AG09319 (cell line): ENCODE measurements at regions not wholly inside any gene's neighbourhood (a gene's known extent, or its start where the extent isn't known, plus 50 kb on each side); places are given as distances from the start of the nearest gene placed in this dataset.

Source experiments
- DNase-seq: peaks from one replicate; pipeline ENCODE4 v3.0.0-alpha.2; 2010; ENCODE audit warnings: low read depth; ENCODE audit errors: extremely low read depth
- CTCF ChIP-seq: IDR thresholded peaks from 2 replicates; pipeline ENCODE4 v1.5.1; 2011; ENCODE audit warnings: low read depth, mild to moderate bottlenecking, inconsistent platforms, low read length, moderate library complexity

GRCh38 chr6:81859884-81860283 is 107.4 kb upstream of the TENT5A start:
- no peak for DNase-seq

GRCh38 chr6:81857812-81858211 is 105.3 kb upstream of the TENT5A start:
- DNase-seq: no peak
- TF ChIP-seq CTCF: no peak

More at GRCh38 chr6:81859884-81860283, 107.4 kb upstream of the TENT5A start:
- no peak for TF ChIP-seq CTCF

- no peak for DNase-seq
- TF ChIP-seq CTCF: no peak
Measured at GRCh38 chr6:81856872-81857271, 104.4 kb upstream of the TENT5A start.

- TF ChIP-seq CTCF: no peak
- no peak for DNase-seq
Measured at GRCh38 chr6:81854474-81854873, 102.0 kb upstream of the TENT5A start.

- DNase-seq: no peak
- TF ChIP-seq CTCF: no peak
Measured at GRCh38 chr6:81853975-81854374, 101.5 kb upstream of the TENT5A start.

- no peak for TF ChIP-seq CTCF
Measured at GRCh38 chr6:81849248-81849647, 96.8 kb upstream of the TENT5A start.

GRCh38 chr6:81847866-81848265 is 95.4 kb upstream of the TENT5A start:
- no peak for TF ChIP-seq CTCF
- no peak for DNase-seq

More at GRCh38 chr6:81849248-81849647, 96.8 kb upstream of the TENT5A start:
- no peak for DNase-seq

- peak; percentile 28 for DNase-seq
- no peak for TF ChIP-seq CTCF
Measured at GRCh38 chr6:81844686-81845085, 92.2 kb upstream of the TENT5A start.
